ENCODE measurements at regions not wholly inside any gene's neighbourhood (a gene's known extent, or its start where the extent isn't known, plus 50 kb on each side); places are given as distances from the start of the nearest gene placed in this dataset.

- DNase-seq (no peak), ATAC-seq (no peak)
Measured at GRCh38 chr5:158155811-158156505, 297.0 kb upstream of the CLINT1 start.

- ATAC-seq = no peak
- no peak for DNase-seq
Measured at GRCh38 chr5:158155067-158155466, 296.1 kb upstream of the CLINT1 start.

- DNase-seq = no peak
- no peak for ATAC-seq
Measured at GRCh38 chr5:158154226-158155005, 295.5 kb upstream of the CLINT1 start.

- ATAC-seq = no peak
- no peak for DNase-seq
Measured at GRCh38 chr5:158153508-158153907, 294.6 kb upstream of the CLINT1 start.

GRCh38 chr5:158152136-158152535, 293.2 kb upstream of the CLINT1 start:
- no peak for DNase-seq
- ATAC-seq = no peak

GRCh38 chr5:158147227-158147626, 288.3 kb upstream of the CLINT1 start:
- no peak for DNase-seq
- no peak for ATAC-seq

- no peak for DNase-seq
- no peak for ATAC-seq
Measured at GRCh38 chr5:158145827-158146226, 286.9 kb upstream of the CLINT1 start.

GRCh38 chr5:158143081-158143480, 284.1 kb upstream of the CLINT1 start:
- DNase-seq (no peak), ATAC-seq (no peak)

GRCh38 chr5:158142156-158142555, 283.2 kb upstream of the CLINT1 start:
- ATAC-seq = no peak
- DNase-seq = no peak

- DNase-seq (no peak), ATAC-seq (no peak)
Measured at GRCh38 chr5:158140120-158140731, 281.3 kb upstream of the CLINT1 start.

- ATAC-seq (no peak), DNase-seq (no peak)
Measured at GRCh38 chr5:158139161-158139560, 280.2 kb upstream of the CLINT1 start.

GRCh38 chr5:158135682-158136179, 276.8 kb upstream of the CLINT1 start:
- ATAC-seq = no peak
- DNase-seq = no peak

- DNase-seq = no peak
Measured at GRCh38 chr5:158133369-158133768, 274.4 kb upstream of the CLINT1 start.

GRCh38 chr5:158127536-158127935, 268.6 kb upstream of the CLINT1 start:
- ATAC-seq (no peak), DNase-seq (no peak)

More at GRCh38 chr5:158133369-158133768, 274.4 kb upstream of the CLINT1 start:
- no peak for ATAC-seq

- ATAC-seq (no peak), DNase-seq (no peak)
Measured at GRCh38 chr5:158126442-158127405, 267.8 kb upstream of the CLINT1 start.

- no peak for DNase-seq
- no peak for ATAC-seq
Measured at GRCh38 chr5:158124606-158125316, 265.8 kb upstream of the CLINT1 start.

- DNase-seq (no peak), ATAC-seq (no peak)
Measured at GRCh38 chr5:158123595-158123994, 264.6 kb upstream of the CLINT1 start.

- ATAC-seq (no peak), DNase-seq (no peak)
Measured at GRCh38 chr5:158121678-158122077, 262.7 kb upstream of the CLINT1 start.

GRCh38 chr5:158120760-158121159, 261.8 kb upstream of the CLINT1 start:
- ATAC-seq = no peak

GRCh38 chr5:158119961-158120723, 261.2 kb upstream of the CLINT1 start:
- ATAC-seq = no peak
- DNase-seq = no peak

More at GRCh38 chr5:158120760-158121159, 261.8 kb upstream of the CLINT1 start:
- DNase-seq = no peak

All from stimulated activated naive CD8-positive, alpha-beta T cell treated with anti-CD3 and anti-CD28 coated beads, Interleukin-15, Interleukin-2, amounts not matched to agents 100 U/mL and 50 U/mL, for 24 hours (primary cell).